Astrocyte (in vitro differentiated cells and primary cell): ENCODE measurements at regions not wholly inside any gene's neighbourhood (a gene's known extent, or its start where the extent isn't known, plus 50 kb on each side); places are given as distances from the start of the nearest gene placed in this dataset.

Experiments used
- DNase-seq: peaks from one replicate; pipeline ENCODE4 v3.0.0-alpha.2; 2010; ENCODE audit warnings: low read depth
- FAIRE-seq: peaks from 2 replicates; lab custom pipeline; 2011; peaks lifted over from hg19 to GRCh38; lab: Jason Lieb, UNC
- H2AFZ ChIP-seq: 2 replicates; pipeline ENCODE4 v1.6.0; 2012; ENCODE audit warnings: low read depth, low read length, inconsistent platforms
- H3K27ac ChIP-seq: 2 replicates; pipeline ENCODE4 v1.5.1; 2011; ENCODE audit warnings: low read depth, low read length, inconsistent platforms
- H3K27me3 ChIP-seq: 2 replicates; pipeline ENCODE4 v1.6.0; 2011; ENCODE audit warnings: low read length, inconsistent platforms; ENCODE audit not compliant: insufficient read depth
- H3K36me3 ChIP-seq: 2 replicates; pipeline ENCODE4 v1.5.1; 2011; ENCODE audit warnings: low read length, inconsistent platforms; ENCODE audit not compliant: insufficient read depth
- H3K4me1 ChIP-seq: 2 replicates; pipeline ENCODE4 v1.5.1; 2011; ENCODE audit warnings: low read length, inconsistent platforms; ENCODE audit not compliant: insufficient read depth
- H3K4me2 ChIP-seq: 2 replicates; pipeline ENCODE4 v1.6.0; 2012; ENCODE audit warnings: low read length, inconsistent platforms
- H3K4me3 ChIP-seq: 2 replicates; pipeline ENCODE4 v1.5.1; 2011; ENCODE audit warnings: low read depth, mild to moderate bottlenecking, low read length, inconsistent platforms; ENCODE audit not compliant: insufficient read depth
- H3K79me2 ChIP-seq: 2 replicates; pipeline ENCODE4 v1.6.0; 2012; ENCODE audit warnings: mild to moderate bottlenecking, low read length, inconsistent platforms; ENCODE audit not compliant: insufficient read depth
- H3K9ac ChIP-seq: 2 replicates; pipeline ENCODE4 v1.6.0; 2012; ENCODE audit warnings: mild to moderate bottlenecking, low read length, inconsistent platforms
- H3K9me3 ChIP-seq: 2 replicates; pipeline ENCODE4 v1.5.1; 2012; ENCODE audit warnings: low read depth, mild to moderate bottlenecking, low read length, inconsistent platforms; ENCODE audit not compliant: insufficient read depth
- H4K20me1 ChIP-seq: 2 replicates; pipeline ENCODE4 v1.6.0; 2012; ENCODE audit warnings: low read length, inconsistent platforms; ENCODE audit not compliant: insufficient read depth
- H3K27ac Mint-ChIP-seq: one replicate; pipeline ENCODE4 v1.8.0; 2021; ENCODE audit warnings: mild to moderate bottlenecking, mixed read lengths; ENCODE audit not compliant: unreplicated experiment
- H3K27me3 Mint-ChIP-seq: one replicate; pipeline ENCODE4 v1.8.0; 2021; ENCODE audit warnings: low read depth, mixed read lengths; ENCODE audit not compliant: unreplicated experiment
- H3K36me3 Mint-ChIP-seq: one replicate; pipeline ENCODE4 v1.8.0; 2021; ENCODE audit warnings: low read depth, mixed read lengths; ENCODE audit not compliant: unreplicated experiment
- H3K4me1 Mint-ChIP-seq: one replicate; pipeline ENCODE4 v1.8.0; 2021; ENCODE audit warnings: low read depth, mixed read lengths; ENCODE audit not compliant: unreplicated experiment
- H3K4me3 Mint-ChIP-seq: one replicate; pipeline ENCODE4 v1.8.0; 2021; ENCODE audit warnings: mild to moderate bottlenecking, moderate library complexity, mixed read lengths; ENCODE audit not compliant: unreplicated experiment
- H3K9me3 Mint-ChIP-seq: one replicate; pipeline ENCODE4 v1.8.0; 2021; ENCODE audit warnings: mild to moderate bottlenecking, mixed read lengths; ENCODE audit not compliant: unreplicated experiment
- CTCF ChIP-seq: IDR thresholded peaks from 2 replicates; pipeline ENCODE4 v1.5.1; 2011; ENCODE audit warnings: low read depth, mild to moderate bottlenecking, inconsistent platforms, low read length, moderate library complexity; ENCODE audit not compliant: insufficient read depth
- EZH2 ChIP-seq: IDR thresholded peaks from 2 replicates; pipeline ENCODE4 v1.6.1; 2012; ENCODE audit warnings: mild to moderate bottlenecking, low read length, inconsistent platforms; ENCODE audit not compliant: insufficient read depth

GRCh38 chrX:64642482-64642881 lies 247.2 kb upstream of the MTMR8 start:
- no peaks in the 10 kb centered on the region for H3K4me1 Mint-ChIP-seq
- Histone ChIP-seq H4K20me1 (no peaks in the 10 kb centered on the region), H3K27me3 (no peaks in the 10 kb centered on the region), H2AFZ (no peak overlapping the region), H3K27ac (no peak overlapping the region), H3K36me3 (no peaks in the 10 kb centered on the region), H3K9me3 (no peaks in the 10 kb centered on the region), H3K4me3 (no peak overlapping the region), H3K4me2 (no peak overlapping the region), H3K9ac (no peak overlapping the region), H3K4me1 (no peaks in the 10 kb centered on the region), H3K79me2 (no peaks in the 10 kb centered on the region)
- no peak for DNase-seq
- no peaks in the 10 kb centered on the region for H3K36me3 Mint-ChIP-seq
- H3K4me3 Mint-ChIP-seq = no peak overlapping the region
- no peak for TF ChIP-seq CTCF
- no peak for TF ChIP-seq EZH2
- peaks cover under 1% of the 10 kb centered on the region for H3K9me3 Mint-ChIP-seq
- H3K27me3 Mint-ChIP-seq = no peaks in the 10 kb centered on the region
- no peak overlapping the region for H3K27ac Mint-ChIP-seq
- FAIRE-seq = no peak
